HG02870 (cell line): ENCODE measurements at regions not wholly inside any gene's neighbourhood (a gene's known extent, or its start where the extent isn't known, plus 50 kb on each side); places are given as distances from the start of the nearest gene placed in this dataset.
"Not testable (repeated sequence)": the region's sequence is repeated elsewhere in the genome, so short reads cannot be mapped to it uniquely, and the experiment has no call there.

Source experiments
- ATAC-seq: cut with Tn5 transposase; IDR thresholded peaks from one replicate; pipeline ENCODE4 v1.9.1; 2021; ENCODE audit warnings: mild to moderate bottlenecking, moderate library complexity; ENCODE audit not compliant: unreplicated experiment

- no peak for ATAC-seq
Observed at GRCh38 chr2:120513776-120514357, 167.9 kb downstream of the INHBB start.

DNA sequence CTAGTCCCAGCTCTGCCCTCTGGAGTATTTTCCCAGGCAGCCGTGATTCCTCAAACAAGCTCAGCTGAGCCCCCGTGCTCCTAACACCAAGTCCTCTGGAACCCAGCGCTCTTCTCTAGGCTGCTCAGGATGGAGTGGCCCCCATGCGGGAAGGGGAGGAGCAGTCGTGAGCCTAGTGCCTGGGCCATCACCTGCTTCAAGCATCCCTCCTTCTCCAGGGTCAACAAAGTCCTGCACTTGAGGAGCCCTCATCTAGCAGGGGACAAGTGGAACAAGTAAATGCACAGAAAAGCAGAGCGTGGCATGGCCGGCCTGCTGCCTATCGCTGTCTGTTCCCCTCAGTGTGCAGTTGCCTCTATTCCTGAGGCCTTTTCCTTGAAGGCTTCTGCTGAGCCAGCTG lies 168.6 kb downstream of the INHBB start:
- ATAC-seq: no peak

DNA sequence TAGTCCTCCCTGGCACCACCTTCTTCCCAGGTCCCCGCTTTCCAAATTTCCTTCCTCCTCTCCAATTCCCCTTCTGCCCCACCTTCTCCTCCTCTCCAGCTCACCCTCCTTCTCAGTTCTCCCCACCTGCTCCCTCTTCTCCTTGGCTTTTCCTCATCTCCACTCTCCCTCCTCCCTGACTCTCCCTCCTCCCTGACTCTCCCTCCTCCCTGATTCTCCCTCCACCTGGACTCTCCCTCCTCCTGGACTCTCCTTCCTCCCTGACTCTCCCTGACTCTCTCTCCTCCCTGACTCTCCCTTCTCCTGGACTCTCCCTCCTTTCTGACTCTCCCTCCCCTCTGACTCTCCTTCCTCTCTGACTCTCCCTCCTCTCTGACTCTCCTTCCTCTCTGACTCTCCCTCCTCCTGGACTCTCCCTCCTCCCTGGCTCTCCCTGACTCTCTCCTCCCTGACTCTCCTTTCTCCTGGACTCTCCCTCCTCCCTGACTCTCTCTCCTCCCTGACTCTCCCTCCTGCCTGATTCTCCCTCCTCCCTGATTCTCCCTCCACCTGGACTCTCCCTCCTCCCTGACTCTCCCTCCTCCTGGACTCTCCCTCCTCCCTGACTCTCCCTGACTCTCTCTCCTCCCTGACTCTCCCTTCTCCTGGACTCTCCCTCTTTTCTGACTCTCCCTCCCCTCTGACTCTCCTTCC lies 169.3 kb downstream of the INHBB start:
- ATAC-seq: not testable (repeated sequence)

DNA sequence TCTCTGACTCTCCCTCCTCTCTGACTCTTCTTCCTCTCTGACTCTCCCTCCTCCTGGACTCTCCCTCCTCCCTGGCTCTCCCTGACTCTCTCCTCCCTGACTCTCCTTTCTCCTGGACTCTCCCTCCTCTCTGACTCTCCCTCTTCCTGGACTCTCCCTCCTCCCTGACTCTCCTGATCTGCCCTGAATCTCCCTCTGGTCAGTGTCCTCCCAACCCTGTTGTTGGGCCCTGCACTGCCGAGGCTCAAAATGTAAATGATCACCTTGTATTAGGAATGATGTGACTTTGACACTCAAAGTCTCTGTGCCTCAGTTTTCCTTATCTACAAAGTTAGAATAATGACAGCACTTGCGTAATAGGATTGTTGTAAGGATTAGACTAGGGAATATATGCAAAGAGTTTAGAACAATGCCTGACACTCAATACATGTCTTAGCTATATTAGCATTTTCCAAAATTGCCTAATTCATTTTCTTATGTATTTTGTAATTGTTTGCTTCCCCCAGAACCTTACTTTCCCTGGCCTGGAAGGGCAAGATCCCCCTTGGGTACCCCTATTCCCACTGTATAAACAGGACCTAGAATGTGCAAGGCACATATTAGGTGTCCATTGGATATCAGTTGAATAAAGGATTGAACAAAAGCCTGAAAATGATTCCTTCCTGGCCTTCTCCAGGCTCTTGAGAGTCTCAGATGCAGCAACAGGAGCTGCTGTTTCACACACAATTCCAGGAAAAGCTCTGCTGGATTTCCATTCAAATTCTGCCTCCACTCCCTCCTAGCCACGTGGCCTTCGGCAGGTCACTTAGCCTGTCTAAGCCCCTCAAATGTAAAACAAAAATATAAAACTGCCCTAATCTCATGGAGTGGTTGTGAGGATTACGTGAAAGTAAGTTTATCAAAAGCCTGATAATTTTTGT lies 170.1 kb downstream of the INHBB start:
- no peak for ATAC-seq

GRCh38 chr2:120516679-120517314 lies 170.9 kb downstream of the INHBB start:
- ATAC-seq: no peak

- ATAC-seq: no peak
Observed at GRCh38 chr2:120517751-120518469, 172.0 kb downstream of the INHBB start.

DNA sequence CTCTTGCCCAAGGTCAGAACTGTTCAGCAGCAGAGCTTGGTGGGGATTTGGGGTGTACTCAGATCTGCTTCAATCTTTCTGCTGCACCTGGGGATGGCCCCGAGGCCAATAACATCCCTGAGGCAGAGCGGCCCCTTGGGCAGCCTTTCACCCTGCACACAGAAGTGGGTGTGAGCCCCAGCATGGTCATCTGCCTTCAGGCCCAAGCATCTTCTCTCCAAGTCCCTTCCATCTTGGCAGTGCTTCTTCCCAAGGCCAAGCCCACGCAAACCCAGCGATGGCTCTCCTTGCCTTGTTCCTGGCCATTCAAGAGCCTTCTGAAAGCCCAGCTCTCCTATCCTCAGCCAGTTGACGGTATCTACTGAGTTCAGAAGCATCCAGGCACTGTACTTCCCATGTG lies 172.9 kb downstream of the INHBB start:
- ATAC-seq: no peak

DNA sequence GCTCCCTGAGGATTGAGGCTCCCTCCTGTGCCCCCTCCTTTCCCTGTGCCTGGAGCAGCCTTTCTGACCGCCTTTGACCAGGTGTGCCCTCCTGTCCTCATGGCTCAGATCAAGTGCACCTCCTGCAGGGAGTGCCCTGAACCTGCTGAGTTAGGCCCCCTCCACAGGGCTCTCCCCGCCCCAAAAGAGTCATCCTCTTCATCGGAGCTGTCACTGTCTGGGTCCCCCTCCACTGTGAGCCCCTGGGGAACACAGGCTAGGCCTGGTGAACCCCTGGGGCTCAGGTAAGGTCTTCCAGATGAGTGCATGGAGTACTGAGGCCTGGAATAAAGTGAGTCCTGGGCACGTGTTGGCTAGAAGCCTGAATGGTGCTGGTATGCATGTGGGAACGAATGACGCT lies 173.5 kb downstream of the INHBB start:
- no peak for ATAC-seq

- no peak for ATAC-seq
Observed at GRCh38 chr2:120520454-120520853, 174.5 kb downstream of the INHBB start.

GRCh38 chr2:120520929-120521912 lies 175.3 kb downstream of the INHBB start:
- ATAC-seq: no peak

DNA sequence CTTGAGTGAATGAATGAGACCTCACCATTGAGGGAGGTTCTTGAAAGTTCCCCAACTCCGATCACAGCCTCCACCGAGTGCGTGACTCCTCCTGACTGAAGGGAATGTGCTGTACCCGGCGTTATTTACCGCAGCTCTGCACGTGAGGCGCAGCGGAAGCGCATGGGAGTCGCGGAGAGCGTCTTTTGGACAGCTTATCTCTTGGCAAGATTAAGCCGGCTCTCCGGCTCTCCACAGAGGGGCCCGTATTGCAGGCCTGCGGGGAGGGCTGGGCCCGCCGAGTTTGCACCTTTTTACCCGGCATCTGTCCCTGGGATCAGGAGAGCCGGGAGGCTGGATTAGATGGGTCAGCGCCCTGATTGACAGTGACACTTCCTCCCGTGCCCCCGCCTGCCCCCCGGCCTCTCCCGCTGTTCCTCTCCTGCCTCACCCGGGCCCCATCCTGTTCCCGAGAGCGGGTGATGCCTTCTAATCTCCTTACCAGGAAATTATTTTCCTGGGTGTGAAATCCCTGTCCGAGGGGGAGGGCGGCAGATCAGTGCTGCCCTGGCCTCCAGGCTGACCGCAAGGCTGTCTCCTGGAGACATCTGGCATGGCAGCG lies 176.3 kb downstream of the INHBB start:
- ATAC-seq: no peak

GRCh38 chr2:120523766-120524165 lies 177.8 kb downstream of the INHBB start:
- no peak for ATAC-seq

GRCh38 chr2:120524174-120524573 lies 178.2 kb downstream of the INHBB start:
- no peak for ATAC-seq

GRCh38 chr2:120525056-120526046 lies 179.4 kb downstream of the INHBB start:
- no peak for ATAC-seq

DNA sequence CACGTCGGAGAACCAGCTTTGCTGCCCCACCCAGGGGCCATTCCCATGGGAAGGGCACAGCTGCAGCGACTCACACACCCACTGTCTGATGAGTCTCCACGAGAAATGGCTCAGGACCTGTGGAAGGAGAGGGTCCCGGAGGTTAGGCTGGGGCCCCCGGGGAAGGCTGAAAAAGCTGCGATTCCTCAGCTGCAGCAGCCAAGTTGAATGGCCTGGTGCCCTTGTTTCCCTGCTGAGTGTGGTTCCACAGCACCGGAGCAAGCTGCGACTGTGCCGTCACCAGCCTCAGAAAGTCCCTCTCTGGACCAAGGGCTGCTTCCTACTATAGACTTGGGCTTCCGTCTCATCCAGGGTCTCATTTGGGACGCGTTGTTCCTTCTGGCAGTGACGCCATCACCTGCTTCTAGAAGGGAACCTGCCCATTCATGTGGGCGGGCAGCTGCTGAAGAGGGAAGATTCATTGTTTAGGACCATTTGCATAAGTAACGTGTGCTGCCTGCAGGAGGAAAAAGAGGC lies 180.2 kb downstream of the INHBB start:
- no peak for ATAC-seq

- ATAC-seq: no peak
Observed at GRCh38 chr2:120526997-120527945, 181.3 kb downstream of the INHBB start.
